ENCODE measurements at regions not wholly inside any gene's neighbourhood (a gene's known extent, or its start where the extent isn't known, plus 50 kb on each side); places are given as distances from the start of the nearest gene placed in this dataset.

DNA sequence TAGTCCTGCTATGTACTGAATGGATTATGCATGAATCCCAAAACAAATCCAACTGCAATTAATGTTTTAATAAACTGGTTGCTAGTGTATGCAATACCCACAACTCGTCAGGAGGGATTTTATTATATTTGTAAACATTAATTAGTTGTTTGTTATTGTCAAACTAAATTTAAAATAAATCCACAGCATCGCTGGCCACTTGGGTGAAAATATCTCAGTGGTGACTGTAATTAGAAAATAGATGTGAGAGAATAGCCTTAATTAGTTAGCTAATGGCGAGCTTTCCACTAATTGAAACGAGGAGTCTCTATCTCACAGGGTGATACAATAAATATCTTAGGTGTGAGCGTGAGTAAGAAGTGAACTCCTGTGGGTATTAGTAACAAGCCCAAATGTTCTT lies 176.8 kb downstream of the LINC00237 start:
- TF ChIP-seq, protein P1, sequence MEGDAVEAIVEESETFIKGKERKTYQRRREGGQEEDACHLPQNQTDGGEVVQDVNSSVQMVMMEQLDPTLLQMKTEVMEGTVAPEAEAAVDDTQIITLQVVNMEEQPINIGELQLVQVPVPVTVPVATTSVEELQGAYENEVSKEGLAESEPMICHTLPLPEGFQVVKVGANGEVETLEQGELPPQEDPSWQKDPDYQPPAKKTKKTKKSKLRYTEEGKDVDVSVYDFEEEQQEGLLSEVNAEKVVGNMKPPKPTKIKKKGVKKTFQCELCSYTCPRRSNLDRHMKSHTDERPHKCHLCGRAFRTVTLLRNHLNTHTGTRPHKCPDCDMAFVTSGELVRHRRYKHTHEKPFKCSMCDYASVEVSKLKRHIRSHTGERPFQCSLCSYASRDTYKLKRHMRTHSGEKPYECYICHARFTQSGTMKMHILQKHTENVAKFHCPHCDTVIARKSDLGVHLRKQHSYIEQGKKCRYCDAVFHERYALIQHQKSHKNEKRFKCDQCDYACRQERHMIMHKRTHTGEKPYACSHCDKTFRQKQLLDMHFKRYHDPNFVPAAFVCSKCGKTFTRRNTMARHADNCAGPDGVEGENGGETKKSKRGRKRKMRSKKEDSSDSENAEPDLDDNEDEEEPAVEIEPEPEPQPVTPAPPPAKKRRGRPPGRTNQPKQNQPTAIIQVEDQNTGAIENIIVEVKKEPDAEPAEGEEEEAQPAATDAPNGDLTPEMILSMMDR (IDR thresholded peaks at IDR 0.05) = no peak
- no peak for TF ChIP-seq POLR2A (IDR thresholded peaks at IDR 0.05)

Data from thyroid gland (tissue), 4 donors.